Parathyroid adenoma (tissue), 2 donors: ENCODE measurements at regions not wholly inside any gene's neighbourhood (a gene's known extent, or its start where the extent isn't known, plus 50 kb on each side); places are given as distances from the start of the nearest gene placed in this dataset.

Experiments
- H2AFZ ChIP-seq: fragments of 300-600 bp; sonication (generic); one replicate; pipeline ENCODE4 v1.7.0; 2017; ENCODE audit warnings: antibody characterized with exemption, mild to moderate bottlenecking
- H3K27ac ChIP-seq: fragments of 300-600 bp; sonication (generic); one replicate; pipeline ENCODE4 v1.7.0; 2017
- H3K27me3 ChIP-seq: fragments of 300-600 bp; sonication (generic); one replicate; pipeline ENCODE4 v1.7.0; 2017; ENCODE audit warnings: low read length; ENCODE audit not compliant: control insufficient read depth, insufficient read depth
- H3K36me3 ChIP-seq: fragments of 300-600 bp; sonication (generic); one replicate; pipeline ENCODE4 v1.7.0; 2017; ENCODE audit warnings: low read length; ENCODE audit not compliant: control insufficient read depth, insufficient read depth
- H3K4me1 ChIP-seq: fragments of 300-600 bp; sonication (generic); one replicate; pipeline ENCODE4 v1.7.0; 2017; ENCODE audit warnings: control low read depth
- H3K4me2 ChIP-seq: fragments of 300-600 bp; sonication (generic); one replicate; pipeline ENCODE4 v1.7.0; 2017; ENCODE audit warnings: low read length
- H3K4me3 ChIP-seq: fragments of 300-600 bp; sonication (generic); one replicate; pipeline ENCODE4 v1.7.0; 2017; ENCODE audit warnings: low read depth, low read length
- H3K79me2 ChIP-seq: fragments of 300-600 bp; sonication (generic); one replicate; pipeline ENCODE4 v1.7.0; 2017; ENCODE audit warnings: control low read depth
- H3K9ac ChIP-seq: fragments of 300-600 bp; sonication (generic); one replicate; pipeline ENCODE4 v1.7.0; 2017; ENCODE audit warnings: mild to moderate bottlenecking
- H3K9me3 ChIP-seq: fragments of 300-600 bp; sonication (generic); one replicate; pipeline ENCODE4 v1.7.0; 2017; ENCODE audit warnings: low read length; ENCODE audit not compliant: control insufficient read depth
- CTCF ChIP-seq: fragments of 300-600 bp; sonication (generic); IDR thresholded peaks from one replicate; pipeline ENCODE4 v1.7.0; 2017; ENCODE audit warnings: antibody characterized with exemption, mild to moderate bottlenecking
- donor health status: primary hyperparathyroidism.

- Histone ChIP-seq H3K4me3 (no peak overlapping the region), H3K9me3 (no peaks in the 10 kb centered on the region), H3K4me2 (no peak overlapping the region), H3K9ac (no peak overlapping the region), H3K27ac (no peak overlapping the region), H3K27me3 (no peaks in the 10 kb centered on the region), H2AFZ (no peak overlapping the region), H3K36me3 (no peaks in the 10 kb centered on the region), H3K4me1 (no peaks in the 10 kb centered on the region), H3K79me2 (no peaks in the 10 kb centered on the region)
- no peak for TF ChIP-seq CTCF
Measured at GRCh38 chr13:60721063-60721462, 324.0 kb downstream of the TDRD3 start.

- TF ChIP-seq CTCF: no peak
- Histone ChIP-seq H3K4me1 (no peaks in the 10 kb centered on the region), H3K27ac (no peak overlapping the region), H3K36me3 (no peaks in the 10 kb centered on the region), H3K9me3 (no peaks in the 10 kb centered on the region), H3K27me3 (no peaks in the 10 kb centered on the region), H3K4me2 (no peak overlapping the region), H3K9ac (no peak overlapping the region), H3K4me3 (no peak overlapping the region), H2AFZ (no peak overlapping the region), H3K79me2 (no peaks in the 10 kb centered on the region)
Measured at GRCh38 chr13:60720590-60720989, 323.6 kb downstream of the TDRD3 start.

GRCh38 chr13:60716313-60716712, 319.3 kb downstream of the TDRD3 start:
- no peaks in the 10 kb centered on the region for H3K79me2 ChIP-seq
- H3K27me3 ChIP-seq: no peaks in the 10 kb centered on the region
- no peak overlapping the region for H3K27ac ChIP-seq
- no peak overlapping the region for H2AFZ ChIP-seq
- no peak overlapping the region for H3K4me3 ChIP-seq
- H3K4me1 ChIP-seq: no peaks in the 10 kb centered on the region
- no peaks in the 10 kb centered on the region for H3K36me3 ChIP-seq
- no peak overlapping the region for H3K9ac ChIP-seq
- no peak overlapping the region for H3K4me2 ChIP-seq
- H3K9me3 ChIP-seq: no peaks in the 10 kb centered on the region
- no peak for TF ChIP-seq CTCF

GRCh38 chr13:60707878-60708277, 310.9 kb downstream of the TDRD3 start:
- H3K36me3 ChIP-seq: no peaks in the 10 kb centered on the region
- H3K9ac ChIP-seq: no peak overlapping the region
- no peak overlapping the region for H3K27ac ChIP-seq
- H3K4me2 ChIP-seq: no peak overlapping the region
- no peaks in the 10 kb centered on the region for H3K9me3 ChIP-seq
- no peak overlapping the region for H2AFZ ChIP-seq
- TF ChIP-seq CTCF: no peak
- no peaks in the 10 kb centered on the region for H3K4me1 ChIP-seq
- no peaks in the 10 kb centered on the region for H3K79me2 ChIP-seq
- H3K4me3 ChIP-seq: no peak overlapping the region
- no peaks in the 10 kb centered on the region for H3K27me3 ChIP-seq

GRCh38 chr13:60701895-60702294, 304.9 kb downstream of the TDRD3 start:
- Histone ChIP-seq H3K36me3 (no peaks in the 10 kb centered on the region), H3K27me3 (no peaks in the 10 kb centered on the region), H3K9me3 (no peaks in the 10 kb centered on the region), H3K27ac (no peak overlapping the region), H3K4me2 (no peak overlapping the region), H3K4me1 (no peaks in the 10 kb centered on the region), H3K4me3 (no peak overlapping the region), H3K9ac (no peak overlapping the region), H3K79me2 (no peaks in the 10 kb centered on the region), H2AFZ (no peak overlapping the region)
- no peak for TF ChIP-seq CTCF
